Naive thymus-derived CD4-positive, alpha-beta T cell (primary cell): ENCODE measurements at regions not wholly inside any gene's neighbourhood (a gene's known extent, or its start where the extent isn't known, plus 50 kb on each side); places are given as distances from the start of the nearest gene placed in this dataset.

Experiments used
- ATAC-seq: fragments of 150-1000 bp; cut with Tn5 transposase; 2 replicates; pipeline ENCODE4 v1.10.0; 2021; ENCODE audit warnings: mild to moderate bottlenecking, moderate library complexity
- CTCF ChIA-PET: fragments of 350-600 bp; sonication (Branson Sonifier 250); formaldehyde crosslinking; loops from one replicate; lab custom pipeline; 2021; ENCODE audit warnings: antibody characterized with exemption; lab: Charles Lee
- POLR2A ChIA-PET: fragments of 350-600 bp; sonication (Branson Sonifier 250); formaldehyde crosslinking; loops from one replicate; lab custom pipeline; 2021; ENCODE audit warnings: antibody characterized with exemption, inconsistent platforms; lab: Charles Lee
- DNase-seq, 9 donors: peaks; one replicate each; pipeline versions ENCODE4 v3.0.0 to v3.0.0-alpha.2; 2020 to 2022; ENCODE audit warnings: mixed read lengths in 1 of 9
- H3K27ac ChIP-seq: one replicate; pipeline ENCODE4 v1.7.0; 2013; ENCODE audit warnings: mild to moderate bottlenecking, low read depth, low read length, moderate library complexity
- H3K27me3 ChIP-seq, 2 donors: one replicate each; pipeline ENCODE4 v1.7.0; 2013; ENCODE audit warnings: low read length in 2 of 2, mild to moderate bottlenecking in 2 of 2, moderate library complexity in 2 of 2; ENCODE audit not compliant: control insufficient read depth in 2 of 2, insufficient read depth in 2 of 2
- H3K36me3 ChIP-seq, 3 experiments: 1 replicate in 2 of 3; 2 replicates in 1 of 3; pipeline ENCODE4 v1.7.0; 2013; ENCODE audit warnings: low read length in 3 of 3, mild to moderate bottlenecking in 3 of 3, moderate library complexity in 1 of 3; ENCODE audit not compliant: insufficient read depth in 3 of 3, control insufficient read depth in 2 of 3
- H3K4me1 ChIP-seq, 2 donors: one replicate each; pipeline ENCODE4 v1.7.0; 2013; ENCODE audit warnings: low read length in 2 of 2, mild to moderate bottlenecking in 2 of 2, moderate library complexity in 1 of 2; ENCODE audit not compliant: control insufficient read depth in 2 of 2, insufficient read depth in 2 of 2
- H3K4me3 ChIP-seq: 2 replicates; pipeline ENCODE4 v1.7.0; 2013; ENCODE audit warnings: mild to moderate bottlenecking, low read length
- H3K9me3 ChIP-seq, 3 experiments: 1 replicate in 2 of 3; 2 replicates in 1 of 3; pipeline ENCODE4 v1.7.0; 2013; ENCODE audit warnings: low read length in 3 of 3; ENCODE audit not compliant: control insufficient read depth in 2 of 3
- H3K27ac Mint-ChIP-seq, 9 donors: one replicate each; pipeline ENCODE4 v1.8.0; 2020 to 2022; ENCODE audit warnings: mixed read lengths in 9 of 9, mild to moderate bottlenecking in 8 of 9, moderate library complexity in 5 of 9, inconsistent platforms in 2 of 9
- H3K27me3 Mint-ChIP-seq, 5 donors: one replicate each; pipeline ENCODE4 v1.8.0; 2021 to 2022; ENCODE audit warnings: mixed read lengths in 5 of 5, mild to moderate bottlenecking in 1 of 5
- H3K36me3 Mint-ChIP-seq, 5 donors: one replicate each; pipeline ENCODE4 v1.8.0; 2020 to 2022; ENCODE audit warnings: mixed read lengths in 5 of 5, mild to moderate bottlenecking in 3 of 5, inconsistent platforms in 1 of 5
- H3K4me1 Mint-ChIP-seq, 7 donors: one replicate each; pipeline ENCODE4 v1.8.0; 2020 to 2022; ENCODE audit warnings: mixed read lengths in 7 of 7, mild to moderate bottlenecking in 3 of 7, inconsistent platforms in 1 of 7
- H3K4me3 Mint-ChIP-seq, 10 donors: one replicate each; pipeline ENCODE4 v1.8.0; 2020 to 2022; ENCODE audit warnings: mild to moderate bottlenecking in 10 of 10, mixed read lengths in 10 of 10, moderate library complexity in 6 of 10, inconsistent platforms in 2 of 10
- H3K9me3 Mint-ChIP-seq, 11 donors: one replicate each; pipeline ENCODE4 v1.8.0; 2020 to 2022; ENCODE audit warnings: mixed read lengths in 11 of 11, mild to moderate bottlenecking in 4 of 11, inconsistent platforms in 1 of 11, moderate library complexity in 1 of 11
- intact Hi-C, 2 donors: fragments of 100-400 bp; cut with micrococcal nuclease; formaldehyde crosslinking; loops; one replicate each; pipeline ENCODE4 v1.15.1; 2023

- POLR2A ChIA-PET: no interaction called here
- H3K27ac ChIP-seq: no peak overlapping the region
- DNase-seq (no peak), ATAC-seq (no peak)
- H3K36me3 ChIP-seq: no peaks in the 10 kb centered on the region
- no peak overlapping the region for H3K4me3 ChIP-seq
- H3K27ac Mint-ChIP-seq: no peak overlapping the region
- peaks cover 0 to 11% (median 4%) of the 10 kb centered on the region in 5 donors for H3K27me3 Mint-ChIP-seq
- no peaks in the 10 kb centered on the region for H3K4me1 ChIP-seq
- CTCF ChIA-PET: no interaction called here
- no peaks in the 10 kb centered on the region for H3K36me3 Mint-ChIP-seq
- no peaks in the 10 kb centered on the region for H3K4me1 Mint-ChIP-seq
- H3K9me3 ChIP-seq: no peaks in the 10 kb centered on the region
- intact Hi-C loops: no loop called here
- no peak overlapping the region for H3K4me3 Mint-ChIP-seq
- H3K27me3 ChIP-seq: no peaks in the 10 kb centered on the region
- peaks cover 0 to 2% (median 0%) of the 10 kb centered on the region in 11 donors for H3K9me3 Mint-ChIP-seq
Measured at GRCh38 chr6:71029555-71029954, 72.7 kb upstream of the B3GAT2 start.

- Mint-ChIP-seq H3K27me3 (peaks cover 0 to 23% (median 5%) of the 10 kb centered on the region in 5 donors), H3K4me1 (no peaks in the 10 kb centered on the region), H3K36me3 (no peaks in the 10 kb centered on the region), H3K27ac (no peak overlapping the region), H3K4me3 (no peak overlapping the region), H3K9me3 (peaks cover 0 to 4% (median 0%) of the 10 kb centered on the region in 11 donors)
- POLR2A ChIA-PET: no interaction called here
- Histone ChIP-seq H3K9me3 (no peaks in the 10 kb centered on the region), H3K4me1 (no peaks in the 10 kb centered on the region), H3K27me3 (no peaks in the 10 kb centered on the region), H3K27ac (no peak overlapping the region), H3K36me3 (no peaks in the 10 kb centered on the region), H3K4me3 (no peak overlapping the region)
- DNase-seq (no peak), ATAC-seq (no peak)
- intact Hi-C loops: no loop called here
- CTCF ChIA-PET: no interaction called here
Measured at GRCh38 chr6:71031912-71032311, 75.1 kb upstream of the B3GAT2 start.

GRCh38 chr6:71033171-71033570 is 76.3 kb upstream of the B3GAT2 start:
- Histone ChIP-seq H3K4me1 (no peaks in the 10 kb centered on the region), H3K36me3 (no peaks in the 10 kb centered on the region), H3K4me3 (no peak overlapping the region), H3K9me3 (no peaks in the 10 kb centered on the region), H3K27ac (no peak overlapping the region), H3K27me3 (no peaks in the 10 kb centered on the region)
- ChIA-PET CTCF (no interaction called here), POLR2A (no interaction called here)
- Mint-ChIP-seq H3K27me3 (peaks cover 0 to 24% (median 6%) of the 10 kb centered on the region in 5 donors), H3K9me3 (peaks cover 0 to 4% (median 0%) of the 10 kb centered on the region in 11 donors), H3K36me3 (no peaks in the 10 kb centered on the region), H3K27ac (no peak overlapping the region), H3K4me3 (no peak overlapping the region), H3K4me1 (no peaks in the 10 kb centered on the region)
- intact Hi-C loops: no loop called here
- no peak for DNase-seq
- no peak for ATAC-seq

- Histone ChIP-seq H3K27me3 (no peaks in the 10 kb centered on the region), H3K36me3 (no peaks in the 10 kb centered on the region), H3K4me3 (no peak overlapping the region), H3K9me3 (no peaks in the 10 kb centered on the region), H3K4me1 (no peaks in the 10 kb centered on the region), H3K27ac (no peak overlapping the region)
- peaks cover 0 to 4% (median 0%) of the 10 kb centered on the region in 11 donors for H3K9me3 Mint-ChIP-seq
- H3K4me3 Mint-ChIP-seq: no peak overlapping the region
- H3K27me3 Mint-ChIP-seq: peaks cover 0 to 24% (median 12%) of the 10 kb centered on the region in 5 donors
- no peak overlapping the region for H3K27ac Mint-ChIP-seq
- DNase-seq (no peak), ATAC-seq (no peak)
- ChIA-PET CTCF (no interaction called here), POLR2A (no interaction called here)
- no peaks in the 10 kb centered on the region for H3K4me1 Mint-ChIP-seq
- H3K36me3 Mint-ChIP-seq: no peaks in the 10 kb centered on the region
- intact Hi-C loops: no loop called here
Measured at GRCh38 chr6:71033890-71034289, 77.0 kb upstream of the B3GAT2 start.

- no peaks in the 10 kb centered on the region for H3K27me3 ChIP-seq
- no peaks in the 10 kb centered on the region for H3K36me3 ChIP-seq
- no peaks in the 10 kb centered on the region for H3K9me3 ChIP-seq
- H3K27ac ChIP-seq: no peak overlapping the region
- ATAC-seq: no peak
- CTCF ChIA-PET: no interaction called here
- POLR2A ChIA-PET: no interaction called here
- intact Hi-C loops: no loop called here
- H3K4me1 ChIP-seq: no peaks in the 10 kb centered on the region
- no peaks in the 10 kb centered on the region for H3K4me1 Mint-ChIP-seq
- peaks cover 0 to 24% (median 12%) of the 10 kb centered on the region in 5 donors for H3K27me3 Mint-ChIP-seq
- H3K9me3 Mint-ChIP-seq: peaks cover 0 to 4% (median 0%) of the 10 kb centered on the region in 11 donors
- no peaks in the 10 kb centered on the region for H3K36me3 Mint-ChIP-seq
- H3K4me3 ChIP-seq: no peak overlapping the region
- no peak for DNase-seq
- no peak overlapping the region for H3K4me3 Mint-ChIP-seq
- H3K27ac Mint-ChIP-seq: no peak overlapping the region
Measured at GRCh38 chr6:71034563-71035345, 77.9 kb upstream of the B3GAT2 start.

GRCh38 chr6:71035871-71036270 is 79.0 kb upstream of the B3GAT2 start:
- intact Hi-C loops: no loop called here
- POLR2A ChIA-PET: no interaction called here
- DNase-seq (no peak), ATAC-seq (no peak)
- peaks cover 0 to 24% (median 12%) of the 10 kb centered on the region in 5 donors for H3K27me3 Mint-ChIP-seq
- H3K36me3 Mint-ChIP-seq: no peaks in the 10 kb centered on the region
- no peaks in the 10 kb centered on the region for H3K9me3 ChIP-seq
- H3K4me1 ChIP-seq: no peaks in the 10 kb centered on the region
- no peak overlapping the region for H3K4me3 ChIP-seq
- H3K9me3 Mint-ChIP-seq: peaks cover 0 to 4% (median 0%) of the 10 kb centered on the region in 11 donors
- no peaks in the 10 kb centered on the region for H3K27me3 ChIP-seq
- no peak overlapping the region for H3K27ac ChIP-seq
- H3K36me3 ChIP-seq: no peaks in the 10 kb centered on the region
- no peaks in the 10 kb centered on the region for H3K4me1 Mint-ChIP-seq
- CTCF ChIA-PET: no interaction called here
- H3K4me3 Mint-ChIP-seq: no peak overlapping the region
- H3K27ac Mint-ChIP-seq: no peak overlapping the region

- no peak for ATAC-seq
- Mint-ChIP-seq H3K9me3 (peaks cover 0 to 4% (median 0%) of the 10 kb centered on the region in 11 donors), H3K27me3 (peaks cover 0 to 16% (median 7%) of the 10 kb centered on the region in 5 donors), H3K36me3 (no peaks in the 10 kb centered on the region), H3K27ac (no peak overlapping the region), H3K4me1 (no peaks in the 10 kb centered on the region), H3K4me3 (no peak overlapping the region)
- intact Hi-C loops: no loop called here
- no peaks in the 10 kb centered on the region for H3K36me3 ChIP-seq
- no peaks in the 10 kb centered on the region for H3K4me1 ChIP-seq
- no peak overlapping the region for H3K4me3 ChIP-seq
- no peaks in the 10 kb centered on the region for H3K27me3 ChIP-seq
- H3K27ac ChIP-seq: no peak overlapping the region
- no peaks in the 10 kb centered on the region for H3K9me3 ChIP-seq
- ChIA-PET POLR2A (no interaction called here), CTCF (no interaction called here)
- no peak for DNase-seq
Measured at GRCh38 chr6:71038711-71039344, 82.0 kb upstream of the B3GAT2 start.
